GM12872 (cell line): ENCODE measurements at regions not wholly inside any gene's neighbourhood (a gene's known extent, or its start where the extent isn't known, plus 50 kb on each side); places are given as distances from the start of the nearest gene placed in this dataset.

ENCODE experiments used
- TF ChIP-seq, protein P1 (sequence below): IDR thresholded peaks from 3 replicates; pipeline ENCODE4 v1.5.1; 2011; ENCODE audit warnings: low read depth, mild to moderate bottlenecking, low read length, moderate library complexity; ENCODE audit not compliant: insufficient read depth

DNA sequence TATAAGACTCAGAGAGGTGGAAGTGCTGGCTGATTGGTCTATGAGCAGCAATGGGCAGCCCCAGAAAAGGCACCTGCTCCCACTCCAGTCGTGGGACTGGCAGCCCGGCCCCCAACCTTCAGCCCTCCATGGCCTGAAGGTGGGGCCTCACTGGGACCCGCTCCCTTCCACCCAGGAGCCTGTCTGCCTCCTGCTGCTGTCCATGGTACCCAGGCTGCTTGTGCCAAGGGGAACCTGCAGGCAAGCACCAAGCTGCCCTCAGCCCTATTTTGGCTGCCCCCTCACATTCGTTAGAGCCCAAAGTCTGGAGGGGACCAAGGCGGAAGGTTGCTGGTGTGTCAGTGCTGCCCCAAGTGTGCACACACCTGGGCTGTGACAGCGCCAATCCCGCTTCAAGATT lies 2304.9 kb downstream of the PCDH9 start:
- TF ChIP-seq, protein P1, sequence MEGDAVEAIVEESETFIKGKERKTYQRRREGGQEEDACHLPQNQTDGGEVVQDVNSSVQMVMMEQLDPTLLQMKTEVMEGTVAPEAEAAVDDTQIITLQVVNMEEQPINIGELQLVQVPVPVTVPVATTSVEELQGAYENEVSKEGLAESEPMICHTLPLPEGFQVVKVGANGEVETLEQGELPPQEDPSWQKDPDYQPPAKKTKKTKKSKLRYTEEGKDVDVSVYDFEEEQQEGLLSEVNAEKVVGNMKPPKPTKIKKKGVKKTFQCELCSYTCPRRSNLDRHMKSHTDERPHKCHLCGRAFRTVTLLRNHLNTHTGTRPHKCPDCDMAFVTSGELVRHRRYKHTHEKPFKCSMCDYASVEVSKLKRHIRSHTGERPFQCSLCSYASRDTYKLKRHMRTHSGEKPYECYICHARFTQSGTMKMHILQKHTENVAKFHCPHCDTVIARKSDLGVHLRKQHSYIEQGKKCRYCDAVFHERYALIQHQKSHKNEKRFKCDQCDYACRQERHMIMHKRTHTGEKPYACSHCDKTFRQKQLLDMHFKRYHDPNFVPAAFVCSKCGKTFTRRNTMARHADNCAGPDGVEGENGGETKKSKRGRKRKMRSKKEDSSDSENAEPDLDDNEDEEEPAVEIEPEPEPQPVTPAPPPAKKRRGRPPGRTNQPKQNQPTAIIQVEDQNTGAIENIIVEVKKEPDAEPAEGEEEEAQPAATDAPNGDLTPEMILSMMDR = no peak

DNA sequence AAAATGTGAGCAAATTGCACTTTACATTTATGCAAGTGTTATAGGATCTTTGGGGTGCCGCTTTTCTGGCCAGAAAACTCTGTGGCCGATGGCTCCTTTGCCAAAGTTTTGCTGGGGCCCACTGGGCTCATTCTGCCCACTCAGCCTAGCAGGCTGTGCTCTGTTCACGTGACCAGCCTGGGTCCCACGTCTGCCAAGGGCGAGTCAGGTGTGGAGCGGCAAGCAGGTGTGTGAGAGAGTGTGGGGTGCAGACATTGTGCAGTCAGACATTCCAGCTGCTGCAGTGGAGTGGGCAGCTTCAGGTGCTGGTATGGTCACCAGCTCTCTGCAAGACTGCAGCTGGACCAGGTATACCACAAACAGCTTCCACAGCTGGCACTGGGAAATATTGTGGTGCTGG lies 2305.7 kb downstream of the PCDH9 start:
- TF ChIP-seq, protein P1 = no peak

DNA sequence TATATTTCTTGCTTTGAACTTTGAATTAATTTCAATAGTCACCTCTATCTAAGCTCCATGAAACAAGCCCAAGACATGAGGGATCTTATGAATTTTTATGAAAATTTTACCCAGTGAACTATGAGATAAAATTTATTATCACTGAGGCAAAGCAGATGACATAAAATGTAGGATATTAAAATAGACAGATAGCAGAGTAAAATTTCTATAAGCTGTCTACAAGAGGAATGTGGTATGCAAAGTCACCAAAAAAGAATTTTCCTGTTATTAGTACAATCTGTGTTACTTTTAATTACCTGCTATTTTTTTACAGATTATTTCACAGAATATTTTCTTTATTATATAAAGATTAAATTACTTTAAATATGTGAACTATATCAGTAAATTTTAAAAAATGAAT lies 2312.6 kb downstream of the PCDH9 start:
- TF ChIP-seq, protein P1 = no peak

DNA sequence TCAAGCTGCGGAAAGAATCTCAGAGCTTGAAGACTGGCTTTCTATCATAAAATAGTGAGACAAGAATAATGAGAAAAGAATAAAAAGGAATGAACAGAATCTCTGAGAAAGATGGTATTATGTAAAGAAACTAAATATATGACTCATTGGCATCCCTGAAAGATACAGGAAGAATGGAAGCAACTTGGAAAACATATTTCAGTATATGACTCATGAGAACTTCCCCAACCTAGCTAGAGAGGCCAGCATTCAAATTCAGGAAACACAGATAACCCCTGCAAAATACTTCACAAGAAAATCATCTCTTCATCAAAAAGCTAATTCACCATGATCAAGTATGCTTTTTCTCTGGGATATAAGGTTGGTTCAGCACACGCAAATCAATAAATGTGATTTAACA lies 2318.0 kb downstream of the PCDH9 start:
- TF ChIP-seq, protein P1 = no peak

DNA sequence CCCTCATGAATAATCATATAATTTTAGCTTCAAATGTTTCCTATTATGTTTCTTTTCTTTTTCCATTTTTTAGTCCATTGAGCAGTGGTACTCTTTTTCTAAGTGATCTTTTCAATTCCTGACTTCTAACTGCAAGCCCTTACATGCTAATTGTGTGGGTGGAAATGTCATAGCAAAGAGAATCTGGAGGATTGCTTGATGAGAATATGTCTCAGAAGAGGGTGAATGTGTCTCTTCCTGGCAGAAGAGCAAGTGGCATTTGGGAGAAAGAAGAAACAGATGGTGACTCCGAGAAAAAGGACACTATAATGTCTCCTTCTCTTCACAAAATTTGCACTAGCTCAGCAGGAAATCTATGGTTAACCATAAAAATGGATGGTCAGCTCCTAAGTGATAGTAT lies 2320.0 kb downstream of the PCDH9 start:
- TF ChIP-seq, protein P1 = no peak

DNA sequence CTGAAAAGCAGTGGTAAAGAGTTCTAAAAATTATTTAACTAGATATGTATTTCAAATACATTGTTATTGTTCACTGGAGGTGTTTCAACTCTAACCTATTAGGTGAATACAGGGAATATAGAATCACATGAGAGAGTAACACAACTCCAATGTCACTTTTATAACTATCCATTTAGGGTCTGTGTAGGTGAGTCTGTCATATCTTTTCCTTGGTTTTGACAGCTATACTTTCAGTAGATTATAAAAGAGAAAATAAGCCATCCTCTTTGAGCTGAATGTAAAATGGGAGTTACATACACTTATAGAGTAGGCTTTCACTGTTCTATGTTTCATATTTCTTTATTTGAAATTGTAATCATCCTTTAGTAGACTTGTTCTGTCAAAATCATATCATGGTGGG lies 2321.0 kb downstream of the PCDH9 start:
- TF ChIP-seq, protein P1 = no peak

DNA sequence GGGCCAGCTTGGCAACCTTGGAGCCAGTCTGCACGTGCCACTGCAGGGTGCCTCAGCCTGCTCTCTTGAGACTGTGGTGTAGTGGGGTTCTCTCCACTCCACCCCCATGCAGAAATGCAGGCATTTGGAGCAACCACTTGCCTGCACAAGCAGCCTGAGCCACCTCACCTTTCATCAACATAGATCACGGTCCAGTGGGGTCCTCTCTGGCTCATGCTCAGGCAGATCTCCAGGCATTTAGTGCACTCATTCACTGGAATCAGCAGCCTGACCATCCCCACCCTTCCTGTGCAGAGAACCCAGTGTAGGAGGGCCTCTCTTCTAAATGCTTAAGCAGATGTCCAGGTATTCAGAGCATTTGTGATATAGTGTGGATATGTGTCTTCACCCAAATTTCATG lies 2330.1 kb downstream of the PCDH9 start:
- TF ChIP-seq, protein P1 = no peak

DNA sequence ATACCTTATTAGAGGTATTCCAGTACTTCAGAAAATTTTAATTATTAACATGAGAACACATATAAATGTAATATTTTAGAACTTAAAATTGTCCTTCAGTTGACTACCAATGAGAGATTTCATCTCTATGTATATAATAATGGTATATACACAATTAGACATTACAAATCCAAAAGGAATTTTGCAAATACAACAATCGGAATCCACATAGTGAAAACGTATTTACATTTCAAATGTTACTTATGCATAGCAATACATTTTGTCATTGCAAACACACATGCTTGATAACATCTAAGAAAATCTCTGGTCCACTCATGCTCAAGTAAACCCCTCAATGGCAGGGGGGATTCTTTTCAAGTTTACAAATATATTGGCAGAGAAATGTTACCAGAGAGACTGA lies 2345.2 kb downstream of the PCDH9 start:
- TF ChIP-seq, protein P1 = no peak
